GM23248 (cell line): ENCODE measurements at regions not wholly inside any gene's neighbourhood (a gene's known extent, or its start where the extent isn't known, plus 50 kb on each side); places are given as distances from the start of the nearest gene placed in this dataset.
"Not testable (repeated sequence)": the region's sequence is repeated elsewhere in the genome, so short reads cannot be mapped to it uniquely, and the experiment has no call there.

Experiments
- DNase-seq: peaks from one replicate; pipeline ENCODE4 v3.0.0-alpha.2; 2015
- H2AFZ ChIP-seq: fragments of 200-600 bp; sonication (generic); 2 replicates; pipeline ENCODE4 v1.6.1; 2016; ENCODE audit warnings: antibody characterized with exemption
- H3F3A ChIP-seq: fragments of 200-600 bp; sonication (generic); 2 replicates; pipeline ENCODE4 v1.6.1; 2016; ENCODE audit warnings: mild to moderate bottlenecking, antibody characterized with exemption, mixed run types; ENCODE audit not compliant: insufficient read depth
- H3K27ac ChIP-seq: fragments of 200-600 bp; sonication (generic); 2 replicates; pipeline ENCODE4 v1.5.1; 2016; ENCODE audit warnings: mild to moderate bottlenecking
- H3K27me3 ChIP-seq: fragments of 200-600 bp; sonication (generic); replicated peaks from 2 replicates; pipeline ENCODE4 v1.6.1; 2016; ENCODE audit warnings: mild to moderate bottlenecking; ENCODE audit not compliant: insufficient read depth
- H3K36me3 ChIP-seq: fragments of 200-600 bp; sonication (generic); 2 replicates; pipeline ENCODE4 v1.6.1; 2016; ENCODE audit warnings: low read depth, mild to moderate bottlenecking
- H3K4me1 ChIP-seq: fragments of 200-600 bp; sonication (generic); 2 replicates; pipeline ENCODE4 v1.6.1; 2016; ENCODE audit warnings: mild to moderate bottlenecking; ENCODE audit not compliant: insufficient read depth
- H3K4me2 ChIP-seq: fragments of 200-600 bp; sonication (generic); one replicate; pipeline ENCODE4 v1.6.1; 2016; ENCODE audit warnings: mild to moderate bottlenecking; ENCODE audit not compliant: unreplicated experiment
- H3K4me3 ChIP-seq: fragments of 200-600 bp; sonication (generic); 2 replicates; pipeline ENCODE4 v1.5.1; 2016; ENCODE audit warnings: mild to moderate bottlenecking
- H3K79me2 ChIP-seq: fragments of 200-600 bp; sonication (generic); 2 replicates; pipeline ENCODE4 v1.6.1; 2016; ENCODE audit warnings: mild to moderate bottlenecking; ENCODE audit not compliant: insufficient read depth
- H3K9ac ChIP-seq: fragments of 200-600 bp; sonication (generic); 2 replicates; pipeline ENCODE4 v1.6.1; 2016; ENCODE audit warnings: mild to moderate bottlenecking
- H3K9me2 ChIP-seq: fragments of 200-600 bp; sonication (generic); 2 replicates; pipeline ENCODE4 v1.6.1; 2016; ENCODE audit warnings: mixed run types, mild to moderate bottlenecking, moderate library complexity; ENCODE audit not compliant: insufficient read depth
- H3K9me3 ChIP-seq: fragments of 200-600 bp; sonication (generic); one replicate; pipeline ENCODE4 v1.6.1; 2017; ENCODE audit warnings: low read depth
- H4K20me1 ChIP-seq: fragments of 200-600 bp; sonication (generic); 2 replicates; pipeline ENCODE4 v1.6.0; 2016; ENCODE audit not compliant: insufficient read depth
- EZH2 ChIP-seq: fragments of 200-600 bp; sonication (generic); IDR thresholded peaks from 2 replicates; pipeline ENCODE4 v1.6.1; 2018; ENCODE audit warnings: antibody characterized with exemption, mild to moderate bottlenecking; ENCODE audit not compliant: insufficient read depth, poor library complexity, severe bottlenecking
- EZH2phosphoT487 ChIP-seq: fragments of 200-600 bp; sonication (generic); IDR thresholded peaks from 2 replicates; pipeline ENCODE4 v1.6.1; 2018; ENCODE audit warnings: antibody characterized with exemption, moderate library complexity, mild to moderate bottlenecking, low read depth; ENCODE audit not compliant: insufficient read depth
- whole genome bisulfite sequencing, 2 experiments: methylation state at CpG; one replicate each; pipeline ENCODE4 v1.1.6; 2015 to 2017; ENCODE audit warnings: low lambda C conversion rate in 2 of 2, low coverage in 1 of 2; ENCODE audit errors: missing lambda C conversion rate in 2 of 2; 5-methylcytosine and 5-hydroxymethylcytosine counted together
- in situ Hi-C: fragments of 300-500 bp; cut with MboI; formaldehyde crosslinking; loops from 2 replicates; pipeline ENCODE4 v1.15.0; 2020

DNA sequence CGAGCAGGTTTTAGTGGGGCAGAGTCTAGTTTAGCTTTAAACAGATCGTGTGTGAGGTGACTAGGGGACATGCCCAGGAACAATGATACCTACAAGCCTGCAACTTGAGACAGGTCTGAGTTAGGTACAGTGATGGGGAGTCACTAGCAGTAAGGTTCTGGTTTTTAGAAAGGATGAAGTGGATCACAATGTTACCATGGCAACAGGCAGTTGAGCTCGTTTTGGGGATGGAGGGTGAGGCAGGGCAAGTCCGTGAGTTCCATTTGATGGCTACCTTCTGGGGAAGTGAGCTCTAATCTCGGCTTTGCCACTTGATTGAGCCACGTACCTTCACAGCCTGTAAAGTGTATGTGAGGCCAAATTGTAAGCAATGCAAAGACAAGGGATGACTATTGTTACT lies 76.0 kb upstream of the GTF3A start:
- peaks cover 29% of the 10 kb centered on the region for H3K27me3 ChIP-seq
- H3K4me2 ChIP-seq = no peak overlapping the region
- no peaks in the 10 kb centered on the region for H3F3A ChIP-seq
- no peak for DNase-seq
- no peak overlapping the region for H3K4me3 ChIP-seq
- H3K36me3 ChIP-seq = no peaks in the 10 kb centered on the region
- WGBS, 2 experiments = 21 to 31% methylated on average over 6 of the region's 6 CpGs
- no peaks in the 10 kb centered on the region for H4K20me1 ChIP-seq
- no peaks in the 10 kb centered on the region for H3K9me3 ChIP-seq
- H3K79me2 ChIP-seq = no peaks in the 10 kb centered on the region
- H3K9ac ChIP-seq = no peak overlapping the region
- H3K27ac ChIP-seq = no peak overlapping the region
- H3K9me2 ChIP-seq = no peaks in the 10 kb centered on the region
- TF ChIP-seq EZH2phosphoT487 (no peak), EZH2 (no peak)
- in situ Hi-C loops = no loop called here
- no peak overlapping the region for H2AFZ ChIP-seq
- 0 out of 2 replicates have a peak, but pooled peaks cover 2% of the 10 kb centered on the region for H3K4me1 ChIP-seq

DNA sequence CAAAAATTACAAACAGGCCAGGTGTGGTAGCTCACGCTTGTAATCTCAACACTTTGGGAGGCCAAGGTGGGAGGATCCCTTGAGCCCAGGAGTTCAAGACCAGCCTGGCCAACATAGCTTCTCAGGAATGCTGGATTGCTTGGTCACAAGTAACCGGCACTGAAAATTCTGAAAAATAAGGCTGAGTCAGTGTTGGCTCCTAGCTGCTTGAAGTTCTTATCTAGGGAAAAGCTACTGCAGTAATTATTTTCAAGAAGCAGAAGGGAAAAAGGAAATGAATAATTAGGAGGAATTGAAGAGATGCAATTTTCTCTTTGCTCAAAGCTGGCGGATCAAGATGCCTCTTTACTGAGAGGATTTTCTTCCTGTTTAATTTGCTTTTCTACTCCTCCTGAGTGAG lies 75.0 kb upstream of the GTF3A start:
- no peak overlapping the region for H3K9ac ChIP-seq
- TF ChIP-seq EZH2 = no peak
- no peak for TF ChIP-seq EZH2phosphoT487
- H3K27me3 ChIP-seq = peaks cover 19% of the 10 kb centered on the region; the same call in 1 of the 2 replicates
- no peak overlapping the region for H3K4me3 ChIP-seq
- H3K4me2 ChIP-seq = no peak overlapping the region
- H3K4me1 ChIP-seq = peaks cover 6% of the 10 kb centered on the region; the same call in 1 of the 2 replicates
- peak; percentile 53 for DNase-seq
- no peaks in the 10 kb centered on the region for H3K9me3 ChIP-seq
- H3K27ac ChIP-seq = no peak overlapping the region
- no peaks in the 10 kb centered on the region for H4K20me1 ChIP-seq
- H3K79me2 ChIP-seq = no peaks in the 10 kb centered on the region
- no peaks in the 10 kb centered on the region for H3F3A ChIP-seq
- WGBS, 2 experiments = 38 to 46% methylated on average over 3 of the region's 3 CpGs
- in situ Hi-C loops = no loop called here
- no peak overlapping the region for H2AFZ ChIP-seq
- H3K9me2 ChIP-seq = no peaks in the 10 kb centered on the region
- no peaks in the 10 kb centered on the region for H3K36me3 ChIP-seq

DNA sequence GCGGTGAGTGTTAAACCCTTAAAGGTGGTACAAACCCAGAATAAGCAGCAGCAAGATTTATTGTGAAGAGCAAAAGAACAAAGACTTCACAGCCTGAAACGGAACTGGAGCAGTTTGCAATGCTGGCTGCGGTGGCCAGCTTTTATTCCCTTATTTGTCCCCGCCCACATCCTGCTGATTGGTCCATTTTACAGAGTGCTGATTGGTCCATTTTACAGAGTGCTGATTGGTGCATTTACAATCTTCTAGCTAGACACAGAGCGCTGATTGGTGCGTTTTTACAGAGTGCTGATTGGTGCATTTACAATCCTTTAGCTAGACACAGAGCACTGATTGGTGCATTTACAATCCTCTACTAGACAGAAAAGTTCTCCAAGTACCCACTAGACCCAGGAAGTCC lies 73.6 kb upstream of the GTF3A start:
- DNase-seq, in situ Hi-C loops: not testable (repeated sequence)
- WGBS, 2 experiments = 69% methylated on average over 6 of the region's 6 CpGs

DNA sequence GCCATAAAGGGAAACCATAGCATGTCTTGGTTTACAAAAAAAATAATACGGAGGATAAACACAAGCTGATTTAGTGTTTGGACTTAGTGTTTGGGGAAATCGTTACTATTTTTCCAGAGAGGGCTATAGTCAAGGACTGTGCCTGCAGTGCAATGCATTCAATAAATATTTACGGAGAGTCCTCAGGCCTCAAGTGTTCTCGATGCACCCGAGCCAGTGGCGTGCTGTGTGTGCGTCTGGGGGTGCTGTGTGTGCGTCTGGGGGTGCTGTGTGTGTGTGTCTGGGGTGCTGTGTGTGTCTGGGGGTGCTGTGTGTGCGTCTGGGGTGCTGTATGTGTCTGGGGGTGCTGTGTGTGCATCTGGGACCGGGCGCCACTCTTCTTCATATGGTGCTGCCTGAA lies 71.7 kb upstream of the GTF3A start:
- Histone ChIP-seq H4K20me1 (no peaks in the 10 kb centered on the region), H3K36me3 (no peaks in the 10 kb centered on the region), H3K9me3 (no peaks in the 10 kb centered on the region), H2AFZ (no peak overlapping the region), H3K9ac (no peak overlapping the region), H3K9me2 (no peaks in the 10 kb centered on the region), H3K4me1 (peaks cover 8% of the 10 kb centered on the region; the same call in 1 of the 2 replicates), H3K27me3 (no peaks in the 10 kb centered on the region), H3K27ac (no peak overlapping the region), H3K4me2 (no peak overlapping the region), H3F3A (no peaks in the 10 kb centered on the region), H3K4me3 (no peak overlapping the region), H3K79me2 (no peaks in the 10 kb centered on the region)
- WGBS, 2 experiments = 78 to 82% methylated on average over 8 to 11 of the region's 11 CpGs
- DNase-seq = no peak
- in situ Hi-C loops = no loop called here
- TF ChIP-seq EZH2 (no peak), EZH2phosphoT487 (no peak)

More for the DNA sequence above, 73.6 kb upstream of the GTF3A start:
- not testable (repeated sequence) for H3K9ac ChIP-seq, H4K20me1 ChIP-seq, H3K27me3 ChIP-seq, H3K4me3 ChIP-seq, H3F3A ChIP-seq, H3K9me2 ChIP-seq, H3K4me1 ChIP-seq, H2AFZ ChIP-seq, H3K9me3 ChIP-seq, H3K36me3 ChIP-seq, H3K4me2 ChIP-seq, H3K27ac ChIP-seq, H3K79me2 ChIP-seq

DNA sequence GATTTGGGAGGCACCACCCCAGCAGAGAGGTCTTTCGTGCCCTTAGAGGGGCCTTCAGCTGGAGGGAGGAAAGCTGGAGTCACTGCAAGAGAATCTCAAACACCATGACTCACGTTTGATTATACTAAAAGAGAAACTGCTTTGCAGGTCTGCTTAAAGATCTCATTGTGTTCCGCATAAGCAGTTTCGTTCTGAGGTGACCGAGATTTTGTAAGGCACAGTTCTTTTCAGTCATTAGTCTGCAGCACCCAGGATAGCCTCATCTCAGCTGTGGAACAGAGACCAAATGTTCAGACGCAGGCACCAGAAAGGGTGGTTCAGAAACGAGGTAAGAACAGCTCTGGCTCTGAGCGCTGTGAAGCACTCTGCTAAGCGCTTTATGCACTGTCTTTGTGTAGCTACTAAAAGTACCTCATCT lies 71.2 kb upstream of the GTF3A start:
- Histone ChIP-seq H3K4me2 (no peak overlapping the region), H3K9ac (no peak overlapping the region), H2AFZ (no peak overlapping the region), H3K4me1 (peaks cover 8% of the 10 kb centered on the region; the same call in 1 of the 2 replicates), H3K79me2 (no peaks in the 10 kb centered on the region), H3K36me3 (no peaks in the 10 kb centered on the region), H4K20me1 (no peaks in the 10 kb centered on the region), H3K9me3 (no peaks in the 10 kb centered on the region), H3K27me3 (no peaks in the 10 kb centered on the region), H3K27ac (no peak overlapping the region), H3K4me3 (no peak overlapping the region), H3F3A (no peaks in the 10 kb centered on the region), H3K9me2 (no peaks in the 10 kb centered on the region)
- WGBS, 2 experiments = 62 to 72% methylated on average over 9 of the region's 9 CpGs
- in situ Hi-C loops = no loop called here
- no peak for TF ChIP-seq EZH2phosphoT487
- TF ChIP-seq EZH2 = no peak
- peak; percentile 40 for DNase-seq
